Natural killer cell (primary cell): ENCODE measurements at regions not wholly inside any gene's neighbourhood (a gene's known extent, or its start where the extent isn't known, plus 50 kb on each side); places are given as distances from the start of the nearest gene placed in this dataset.

Experiments used
- ATAC-seq, 3 donors: fragments of 150-1000 bp in 2 of 3; fragments of 200-7000 bp in 1 of 3; cut with Tn5 transposase; 1 replicate in 1 of 3; 2 replicates in 2 of 3; pipeline ENCODE4 v1.10.0; 2021; ENCODE audit warnings: mild to moderate bottlenecking in 2 of 3, moderate library complexity in 2 of 3
- DNase-seq, 2 donors: peaks; one replicate each; pipeline versions ENCODE4 v3.0.0 to v3.0.0-alpha.2; 2013 to 2021; ENCODE audit warnings: mixed read lengths in 1 of 2
- H3K27ac ChIP-seq: one replicate; pipeline ENCODE4 v1.5.1; 2013; ENCODE audit warnings: mild to moderate bottlenecking, low read length
- H3K27me3 ChIP-seq: one replicate; pipeline ENCODE4 v1.6.1; 2013; ENCODE audit warnings: low read length; ENCODE audit not compliant: control insufficient read depth, insufficient read depth
- H3K36me3 ChIP-seq: one replicate; pipeline ENCODE4 v1.6.1; 2013; ENCODE audit warnings: low read length; ENCODE audit not compliant: control insufficient read depth, insufficient read depth
- H3K4me1 ChIP-seq: one replicate; pipeline ENCODE4 v1.6.1; 2013; ENCODE audit warnings: low read length; ENCODE audit not compliant: control insufficient read depth, insufficient read depth
- H3K4me3 ChIP-seq: one replicate; pipeline ENCODE4 v1.5.1; 2013; ENCODE audit warnings: low read length
- H3K9me3 ChIP-seq: one replicate; pipeline ENCODE4 v1.6.1; 2013; ENCODE audit warnings: low read length; ENCODE audit not compliant: control insufficient read depth, insufficient read depth
- H3K27ac Mint-ChIP-seq, 2 donors: one replicate each; pipeline ENCODE4 v1.8.0; 2022; ENCODE audit warnings: mild to moderate bottlenecking in 2 of 2, mixed read lengths in 2 of 2, moderate library complexity in 1 of 2
- H3K27me3 Mint-ChIP-seq, 2 donors: one replicate each; pipeline ENCODE4 v1.8.0; 2022; ENCODE audit warnings: low read depth in 2 of 2, mixed read lengths in 2 of 2
- H3K36me3 Mint-ChIP-seq: one replicate; pipeline ENCODE4 v1.8.0; 2022; ENCODE audit warnings: mixed read lengths
- H3K4me1 Mint-ChIP-seq, 2 donors: one replicate each; pipeline ENCODE4 v1.8.0; 2022; ENCODE audit warnings: mixed read lengths in 2 of 2
- H3K4me3 Mint-ChIP-seq: one replicate; pipeline ENCODE4 v1.8.0; 2022; ENCODE audit warnings: mild to moderate bottlenecking, moderate library complexity, mixed read lengths
- H3K9me3 Mint-ChIP-seq, 2 donors: one replicate each; pipeline ENCODE4 v1.8.0; 2022; ENCODE audit warnings: mixed read lengths in 2 of 2
- WGBS: methylation state at CpG from one replicate; pipeline ENCODE4 v1.1.7; 2013; ENCODE audit warnings: missing lambda C conversion rate; ENCODE audit not compliant: insufficient coverage; 5-methylcytosine and 5-hydroxymethylcytosine counted together
- intact Hi-C: fragments of 100-400 bp; cut with micrococcal nuclease; formaldehyde crosslinking; loops from one replicate; pipeline ENCODE4 v1.14.2; 2022
- TF ChIP-seq, protein P1 (sequence below): fragments of 200-600 bp; IDR thresholded peaks from one replicate; pipeline ENCODE4 v1.8.0; 2022; ENCODE audit warnings: antibody characterized with exemption

GRCh38 chr6:40802481-40802880, 215.3 kb upstream of the LRFN2 start:
- Mint-ChIP-seq H3K36me3 (no peaks in the 10 kb centered on the region), H3K27ac (no peak overlapping the region), H3K9me3 (no peaks in the 10 kb centered on the region), H3K4me1 (peaks cover 11 to 22% of the 10 kb centered on the region in 2 donors), H3K4me3 (no peak overlapping the region), H3K27me3 (no peaks in the 10 kb centered on the region)
- TF ChIP-seq, protein P1, sequence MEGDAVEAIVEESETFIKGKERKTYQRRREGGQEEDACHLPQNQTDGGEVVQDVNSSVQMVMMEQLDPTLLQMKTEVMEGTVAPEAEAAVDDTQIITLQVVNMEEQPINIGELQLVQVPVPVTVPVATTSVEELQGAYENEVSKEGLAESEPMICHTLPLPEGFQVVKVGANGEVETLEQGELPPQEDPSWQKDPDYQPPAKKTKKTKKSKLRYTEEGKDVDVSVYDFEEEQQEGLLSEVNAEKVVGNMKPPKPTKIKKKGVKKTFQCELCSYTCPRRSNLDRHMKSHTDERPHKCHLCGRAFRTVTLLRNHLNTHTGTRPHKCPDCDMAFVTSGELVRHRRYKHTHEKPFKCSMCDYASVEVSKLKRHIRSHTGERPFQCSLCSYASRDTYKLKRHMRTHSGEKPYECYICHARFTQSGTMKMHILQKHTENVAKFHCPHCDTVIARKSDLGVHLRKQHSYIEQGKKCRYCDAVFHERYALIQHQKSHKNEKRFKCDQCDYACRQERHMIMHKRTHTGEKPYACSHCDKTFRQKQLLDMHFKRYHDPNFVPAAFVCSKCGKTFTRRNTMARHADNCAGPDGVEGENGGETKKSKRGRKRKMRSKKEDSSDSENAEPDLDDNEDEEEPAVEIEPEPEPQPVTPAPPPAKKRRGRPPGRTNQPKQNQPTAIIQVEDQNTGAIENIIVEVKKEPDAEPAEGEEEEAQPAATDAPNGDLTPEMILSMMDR, result no peak
- no peaks in the 10 kb centered on the region for H3K36me3 ChIP-seq
- ATAC-seq, result no peak
- H3K4me3 ChIP-seq, result no peak overlapping the region
- no peaks in the 10 kb centered on the region for H3K27me3 ChIP-seq
- 59% methylated on average over 4 of the region's 5 CpGs for WGBS
- H3K4me1 ChIP-seq, result peaks cover 9% of the 10 kb centered on the region
- no peaks in the 10 kb centered on the region for H3K9me3 ChIP-seq
- H3K27ac ChIP-seq, result no peak overlapping the region
- DNase-seq, result no peak
- intact Hi-C loops, result no loop called here

GRCh38 chr6:40799296-40800140, 212.4 kb upstream of the LRFN2 start:
- H3K4me1 Mint-ChIP-seq, result peaks cover 11 to 25% of the 10 kb centered on the region in 2 donors
- H3K27ac ChIP-seq, result no peak overlapping the region
- TF ChIP-seq, protein P1, result no peak
- no peaks in the 10 kb centered on the region for H3K36me3 Mint-ChIP-seq
- H3K4me3 Mint-ChIP-seq, result no peak overlapping the region
- H3K27me3 ChIP-seq, result no peaks in the 10 kb centered on the region
- no peaks in the 10 kb centered on the region for H3K9me3 ChIP-seq
- H3K27ac Mint-ChIP-seq, result no peak overlapping the region
- H3K27me3 Mint-ChIP-seq, result no peaks in the 10 kb centered on the region
- no peak for ATAC-seq
- H3K9me3 Mint-ChIP-seq, result no peaks in the 10 kb centered on the region
- intact Hi-C loops, result no loop called here
- H3K4me3 ChIP-seq, result no peak overlapping the region
- H3K36me3 ChIP-seq, result no peaks in the 10 kb centered on the region
- WGBS, result 77% methylated on average over 8 of the region's 8 CpGs
- H3K4me1 ChIP-seq, result peaks cover 5% of the 10 kb centered on the region
- no peak for DNase-seq

DNA sequence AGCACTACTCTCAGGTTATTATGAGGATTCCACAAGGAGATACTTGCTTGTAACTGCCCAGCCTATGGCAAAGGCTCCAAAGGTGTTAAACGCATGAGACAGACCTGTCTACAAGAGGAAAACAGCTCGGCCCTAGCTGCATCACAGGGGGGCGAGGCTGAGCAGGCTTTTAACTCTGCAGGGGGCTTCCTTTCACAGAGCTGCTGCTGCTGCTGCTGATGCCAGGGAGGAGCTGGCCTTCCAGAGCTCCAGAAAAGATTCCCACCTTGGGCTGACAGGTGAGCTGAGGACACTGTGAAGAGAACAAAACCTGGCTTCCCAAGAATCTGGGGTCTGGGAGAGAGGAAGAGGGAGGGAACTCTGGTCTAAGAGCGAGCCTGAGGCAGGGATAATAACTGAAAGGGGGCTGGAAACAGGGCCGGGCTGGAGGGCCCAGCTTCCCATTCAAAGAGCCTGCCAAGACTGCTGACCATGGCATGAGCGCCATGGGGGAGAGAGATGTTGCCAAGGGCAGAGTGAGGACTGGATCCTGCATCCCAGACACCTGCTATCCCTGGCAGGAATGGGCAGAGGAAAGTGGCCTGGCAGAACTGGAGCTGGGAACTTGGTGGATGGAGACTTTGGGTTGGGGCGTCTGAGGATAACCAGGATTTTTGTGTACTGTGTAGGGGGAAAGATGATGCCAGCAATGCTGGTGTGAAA, 211.1 kb upstream of the LRFN2 start:
- Histone ChIP-seq H3K4me3 (no peak overlapping the region), H3K36me3 (no peaks in the 10 kb centered on the region), H3K27me3 (no peaks in the 10 kb centered on the region), H3K4me1 (peaks cover 4% of the 10 kb centered on the region), H3K9me3 (no peaks in the 10 kb centered on the region), H3K27ac (no peak overlapping the region)
- TF ChIP-seq, protein P1, result no peak
- H3K9me3 Mint-ChIP-seq, result no peaks in the 10 kb centered on the region
- DNase-seq, result no peak
- ATAC-seq, result no peak
- H3K36me3 Mint-ChIP-seq, result no peaks in the 10 kb centered on the region
- intact Hi-C loops, result no loop called here
- 79% methylated on average over 7 of the region's 7 CpGs for WGBS
- peaks cover 11 to 20% of the 10 kb centered on the region in 2 donors for H3K4me1 Mint-ChIP-seq
- H3K4me3 Mint-ChIP-seq, result no peak overlapping the region
- H3K27me3 Mint-ChIP-seq, result no peaks in the 10 kb centered on the region
- H3K27ac Mint-ChIP-seq, result no peak overlapping the region
